Tibial nerve (tissue), 4 donors: ENCODE measurements at regions not wholly inside any gene's neighbourhood (a gene's known extent, or its start where the extent isn't known, plus 50 kb on each side); places are given as distances from the start of the nearest gene placed in this dataset.

ENCODE experiments used
- DNase-seq, 2 donors: peaks; one replicate each; pipeline ENCODE4 v3.0.0-alpha.2; 2019; ENCODE audit warnings: low spot score in 2 of 2
- H3K27ac ChIP-seq, 4 donors: fragments of 200-600 bp; sonication (generic) in 3 of 4; one replicate each; pipeline ENCODE4 v1.5.1; 2017 to 2019; ENCODE audit warnings: mild to moderate bottlenecking in 1 of 4
- H3K27me3 ChIP-seq, 2 donors: fragments of 200-600 bp; sonication (generic) in 1 of 2; one replicate each; pipeline versions ENCODE4 v1.5.1 to v1.6.0; 2017 to 2019
- H3K36me3 ChIP-seq, 3 donors: fragments of 200-600 bp; sonication (generic); one replicate each; pipeline ENCODE4 v1.5.1; 2018 to 2019
- H3K4me1 ChIP-seq, 4 donors: fragments of 200-600 bp; sonication (generic) in 3 of 4; one replicate each; pipeline ENCODE4 v1.5.1; 2017 to 2019
- H3K4me3 ChIP-seq, 4 donors: fragments of 200-600 bp; sonication (generic) in 3 of 4; one replicate each; pipeline ENCODE4 v1.5.1; 2017 to 2019; ENCODE audit warnings: mild to moderate bottlenecking in 1 of 4, moderate library complexity in 1 of 4
- H3K9me3 ChIP-seq, 4 donors: fragments of 200-600 bp; sonication (generic) in 3 of 4; one replicate each; pipeline ENCODE4 v1.5.1; 2017 to 2019
- EP300 ChIP-seq, 2 donors: sonication (generic); formaldehyde crosslinking; IDR thresholded peaks; one replicate each; pipeline ENCODE4 v1.6.1; 2017; ENCODE audit warnings: antibody characterized with exemption in 2 of 2, mild to moderate bottlenecking in 1 of 2
- POLR2A ChIP-seq, 2 donors: fragments of 450-650 bp; IDR thresholded peaks; one replicate each; pipeline ENCODE4 v1.6.1; 2017; ENCODE audit warnings: antibody characterized with exemption in 2 of 2, mild to moderate bottlenecking in 2 of 2, moderate library complexity in 2 of 2
- WGBS, 2 donors: methylation state at CpG; one replicate each; pipeline ENCODE4 v1.1.5; 2018; 5-methylcytosine and 5-hydroxymethylcytosine counted together
- TF ChIP-seq, protein P1 (sequence below), 5 experiments: fragments of 200-600 bp in 3 of 5; fragments of 450-650 bp in 2 of 5; sonication (generic) in 3 of 5; IDR thresholded peaks; one replicate each; pipeline ENCODE4 v1.5.1; 2016 to 2019; ENCODE audit warnings: antibody characterized with exemption in 5 of 5, mild to moderate bottlenecking in 3 of 5, moderate library complexity in 2 of 5

DNA sequence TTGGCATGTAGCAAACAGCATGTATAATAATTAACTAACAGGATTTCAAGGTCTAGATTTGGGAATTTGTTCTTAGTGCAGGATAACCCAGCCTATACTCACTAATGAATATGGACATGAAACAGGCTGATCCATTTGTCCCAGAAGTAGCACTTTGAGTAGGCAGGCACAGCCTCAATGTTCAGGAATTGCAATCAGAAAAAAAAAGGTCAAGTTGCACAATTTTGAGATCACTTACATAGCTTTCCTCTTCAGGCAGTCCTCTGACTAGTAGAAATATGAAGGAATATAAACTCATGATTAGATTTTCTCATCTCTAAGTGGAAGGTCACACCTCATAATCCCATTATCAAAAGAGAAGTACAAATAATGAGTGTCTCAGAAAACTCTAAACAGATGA, 921.4 kb upstream of the CELF2 start:
- TF ChIP-seq, protein P1, sequence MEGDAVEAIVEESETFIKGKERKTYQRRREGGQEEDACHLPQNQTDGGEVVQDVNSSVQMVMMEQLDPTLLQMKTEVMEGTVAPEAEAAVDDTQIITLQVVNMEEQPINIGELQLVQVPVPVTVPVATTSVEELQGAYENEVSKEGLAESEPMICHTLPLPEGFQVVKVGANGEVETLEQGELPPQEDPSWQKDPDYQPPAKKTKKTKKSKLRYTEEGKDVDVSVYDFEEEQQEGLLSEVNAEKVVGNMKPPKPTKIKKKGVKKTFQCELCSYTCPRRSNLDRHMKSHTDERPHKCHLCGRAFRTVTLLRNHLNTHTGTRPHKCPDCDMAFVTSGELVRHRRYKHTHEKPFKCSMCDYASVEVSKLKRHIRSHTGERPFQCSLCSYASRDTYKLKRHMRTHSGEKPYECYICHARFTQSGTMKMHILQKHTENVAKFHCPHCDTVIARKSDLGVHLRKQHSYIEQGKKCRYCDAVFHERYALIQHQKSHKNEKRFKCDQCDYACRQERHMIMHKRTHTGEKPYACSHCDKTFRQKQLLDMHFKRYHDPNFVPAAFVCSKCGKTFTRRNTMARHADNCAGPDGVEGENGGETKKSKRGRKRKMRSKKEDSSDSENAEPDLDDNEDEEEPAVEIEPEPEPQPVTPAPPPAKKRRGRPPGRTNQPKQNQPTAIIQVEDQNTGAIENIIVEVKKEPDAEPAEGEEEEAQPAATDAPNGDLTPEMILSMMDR (IDR thresholded peaks at IDR 0.05) = no peak
- TF ChIP-seq POLR2A (IDR thresholded peaks at IDR 0.05) (no peak), EP300 (IDR thresholded peaks at IDR 0.05) (no peak)
- Histone ChIP-seq H3K9me3 (peaks cover 0 to 4% (median 0%) of the 10 kb centered on the region in 4 donors), H3K4me1 (no peaks in the 10 kb centered on the region), H3K4me3 (no peak overlapping the region), H3K36me3 (no peaks in the 10 kb centered on the region), H3K27ac (no peak overlapping the region), H3K27me3 (no peaks in the 10 kb centered on the region)
- no peak for DNase-seq

DNA sequence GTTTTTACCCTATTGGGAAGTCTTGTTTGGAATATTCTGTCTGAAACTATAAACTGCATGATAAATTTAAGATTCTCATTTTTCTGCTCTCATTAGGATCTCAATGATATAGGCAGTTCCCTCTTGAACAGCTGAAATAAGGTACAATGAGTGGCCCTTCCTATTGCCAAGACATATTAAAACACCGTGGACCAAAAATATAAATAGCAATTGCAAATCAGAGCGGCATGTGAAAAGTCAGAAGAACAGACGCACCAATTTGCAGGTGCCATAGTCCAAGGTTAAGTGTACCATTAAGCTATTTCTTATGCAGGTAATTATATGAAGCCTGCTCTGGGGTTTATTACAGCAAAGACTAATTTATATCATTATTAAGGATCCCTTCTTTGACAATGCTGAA, 920.8 kb upstream of the CELF2 start:
- DNase-seq = no peak
- no peaks in the 10 kb centered on the region for H3K27me3 ChIP-seq
- H3K27ac ChIP-seq = no peak overlapping the region
- H3K9me3 ChIP-seq = peaks cover 0 to 4% (median 0%) of the 10 kb centered on the region in 4 donors
- no peak overlapping the region for H3K4me3 ChIP-seq
- no peaks in the 10 kb centered on the region for H3K4me1 ChIP-seq
- WGBS, 2 donors = 82 to 86% methylated on average over 3 of the region's 3 CpGs
- no peaks in the 10 kb centered on the region for H3K36me3 ChIP-seq
- TF ChIP-seq, protein P1 (IDR thresholded peaks at IDR 0.05) = no peak
- TF ChIP-seq POLR2A (IDR thresholded peaks at IDR 0.05) (no peak), EP300 (IDR thresholded peaks at IDR 0.05) (no peak)

- WGBS, 2 donors = 77 to 90% methylated on average over 5 of the region's 5 CpGs
- H3K36me3 ChIP-seq = no peaks in the 10 kb centered on the region
These were observed 916.6 kb upstream of the CELF2 start for GRCh38 chr10:10101106-10101505.

GRCh38 chr10:10110844-10111490, 906.7 kb upstream of the CELF2 start:
- Histone ChIP-seq H3K27ac (no peak overlapping the region), H3K27me3 (no peaks in the 10 kb centered on the region), H3K36me3 (no peaks in the 10 kb centered on the region), H3K9me3 (peaks cover 0 to 7% (median 0%) of the 10 kb centered on the region in 4 donors), H3K4me1 (no peaks in the 10 kb centered on the region), H3K4me3 (no peak overlapping the region)
- no peak for TF ChIP-seq POLR2A (IDR thresholded peaks at IDR 0.05)
- TF ChIP-seq, protein P1 (IDR thresholded peaks at IDR 0.05) = no peak
- TF ChIP-seq EP300 (IDR thresholded peaks at IDR 0.05) = no peak
- no peak for DNase-seq
- 74 to 76% methylated on average over 5 of the region's 5 CpGs for WGBS, 2 donors

More at GRCh38 chr10:10101106-10101505, 916.6 kb upstream of the CELF2 start:
- Histone ChIP-seq H3K27ac (no peak overlapping the region), H3K27me3 (no peaks in the 10 kb centered on the region), H3K4me3 (no peak overlapping the region), H3K4me1 (no peaks in the 10 kb centered on the region), H3K9me3 (peaks cover 0 to 6% (median 2%) of the 10 kb centered on the region in 4 donors)
- no peak for DNase-seq
- TF ChIP-seq, protein P1 (IDR thresholded peaks at IDR 0.05) = no peak
- TF ChIP-seq POLR2A (IDR thresholded peaks at IDR 0.05) (no peak), EP300 (IDR thresholded peaks at IDR 0.05) (no peak)

DNA sequence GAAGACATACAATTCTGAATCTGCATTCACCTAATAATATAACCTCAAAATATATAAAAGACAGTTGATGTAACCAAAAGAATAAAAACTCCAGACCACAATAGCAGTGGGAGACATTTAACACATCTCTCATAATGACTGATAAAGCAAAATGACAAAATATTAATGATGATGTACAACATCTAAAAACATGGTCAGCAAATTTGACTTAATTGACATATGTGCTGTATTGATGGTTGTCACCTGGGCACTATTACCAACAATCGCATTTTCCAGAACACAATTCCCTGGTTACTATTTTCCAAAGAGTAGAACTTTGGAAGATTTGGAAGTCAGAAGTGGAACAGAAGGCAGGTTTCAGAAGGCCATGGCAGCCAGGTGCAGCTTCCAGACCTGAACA, 899.5 kb upstream of the CELF2 start:
- TF ChIP-seq, protein P1 (IDR thresholded peaks at IDR 0.05) = no peak
- TF ChIP-seq POLR2A (IDR thresholded peaks at IDR 0.05) = no peak
- no peak for TF ChIP-seq EP300 (IDR thresholded peaks at IDR 0.05)
- WGBS, 2 donors = 87 to 93% methylated on average over 1 of the region's 1 CpG
- Histone ChIP-seq H3K4me3 (no peak overlapping the region), H3K36me3 (no peaks in the 10 kb centered on the region), H3K27me3 (no peaks in the 10 kb centered on the region), H3K9me3 (peaks cover 0 to 8% (median 3%) of the 10 kb centered on the region in 4 donors), H3K4me1 (no peaks in the 10 kb centered on the region), H3K27ac (no peak overlapping the region)
- DNase-seq = no peak
